ENCODE measurements at regions not wholly inside any gene's neighbourhood (a gene's known extent, or its start where the extent isn't known, plus 50 kb on each side); places are given as distances from the start of the nearest gene placed in this dataset.

DNA sequence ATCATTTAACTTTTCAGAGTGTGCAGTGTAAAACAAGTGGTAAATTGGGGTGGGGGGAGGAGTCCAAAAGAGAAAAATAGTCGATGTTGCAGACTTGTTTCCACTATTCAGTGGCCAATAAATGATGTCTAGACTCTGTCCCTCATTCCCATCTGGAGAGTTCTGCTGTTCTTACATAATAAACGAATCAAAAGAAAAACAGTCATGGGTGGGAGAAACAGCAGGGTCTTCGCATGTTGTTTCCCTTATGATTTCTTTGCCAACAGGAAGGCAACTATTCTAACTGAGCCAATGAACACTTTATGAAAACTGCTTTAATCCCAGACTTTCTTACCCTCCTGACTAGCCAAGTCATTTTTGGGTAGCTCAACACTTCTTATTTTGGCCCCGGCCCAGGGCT lies 615.5 kb downstream of the FGF9 start:
- no peak for TF ChIP-seq POLR2AphosphoS5 (IDR thresholded peaks at IDR 0.05; ENCODE audit: low read depth, low read length)
- TF ChIP-seq, protein P1, sequence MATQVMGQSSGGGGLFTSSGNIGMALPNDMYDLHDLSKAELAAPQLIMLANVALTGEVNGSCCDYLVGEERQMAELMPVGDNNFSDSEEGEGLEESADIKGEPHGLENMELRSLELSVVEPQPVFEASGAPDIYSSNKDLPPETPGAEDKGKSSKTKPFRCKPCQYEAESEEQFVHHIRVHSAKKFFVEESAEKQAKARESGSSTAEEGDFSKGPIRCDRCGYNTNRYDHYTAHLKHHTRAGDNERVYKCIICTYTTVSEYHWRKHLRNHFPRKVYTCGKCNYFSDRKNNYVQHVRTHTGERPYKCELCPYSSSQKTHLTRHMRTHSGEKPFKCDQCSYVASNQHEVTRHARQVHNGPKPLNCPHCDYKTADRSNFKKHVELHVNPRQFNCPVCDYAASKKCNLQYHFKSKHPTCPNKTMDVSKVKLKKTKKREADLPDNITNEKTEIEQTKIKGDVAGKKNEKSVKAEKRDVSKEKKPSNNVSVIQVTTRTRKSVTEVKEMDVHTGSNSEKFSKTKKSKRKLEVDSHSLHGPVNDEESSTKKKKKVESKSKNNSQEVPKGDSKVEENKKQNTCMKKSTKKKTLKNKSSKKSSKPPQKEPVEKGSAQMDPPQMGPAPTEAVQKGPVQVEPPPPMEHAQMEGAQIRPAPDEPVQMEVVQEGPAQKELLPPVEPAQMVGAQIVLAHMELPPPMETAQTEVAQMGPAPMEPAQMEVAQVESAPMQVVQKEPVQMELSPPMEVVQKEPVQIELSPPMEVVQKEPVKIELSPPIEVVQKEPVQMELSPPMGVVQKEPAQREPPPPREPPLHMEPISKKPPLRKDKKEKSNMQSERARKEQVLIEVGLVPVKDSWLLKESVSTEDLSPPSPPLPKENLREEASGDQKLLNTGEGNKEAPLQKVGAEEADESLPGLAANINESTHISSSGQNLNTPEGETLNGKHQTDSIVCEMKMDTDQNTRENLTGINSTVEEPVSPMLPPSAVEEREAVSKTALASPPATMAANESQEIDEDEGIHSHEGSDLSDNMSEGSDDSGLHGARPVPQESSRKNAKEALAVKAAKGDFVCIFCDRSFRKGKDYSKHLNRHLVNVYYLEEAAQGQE (IDR thresholded peaks at IDR 0.05; ENCODE audit: insufficient read depth in 1 of 2, low read depth in 2 of 2, low read length in 1 of 2) = no peak
- TF ChIP-seq, protein P2, sequence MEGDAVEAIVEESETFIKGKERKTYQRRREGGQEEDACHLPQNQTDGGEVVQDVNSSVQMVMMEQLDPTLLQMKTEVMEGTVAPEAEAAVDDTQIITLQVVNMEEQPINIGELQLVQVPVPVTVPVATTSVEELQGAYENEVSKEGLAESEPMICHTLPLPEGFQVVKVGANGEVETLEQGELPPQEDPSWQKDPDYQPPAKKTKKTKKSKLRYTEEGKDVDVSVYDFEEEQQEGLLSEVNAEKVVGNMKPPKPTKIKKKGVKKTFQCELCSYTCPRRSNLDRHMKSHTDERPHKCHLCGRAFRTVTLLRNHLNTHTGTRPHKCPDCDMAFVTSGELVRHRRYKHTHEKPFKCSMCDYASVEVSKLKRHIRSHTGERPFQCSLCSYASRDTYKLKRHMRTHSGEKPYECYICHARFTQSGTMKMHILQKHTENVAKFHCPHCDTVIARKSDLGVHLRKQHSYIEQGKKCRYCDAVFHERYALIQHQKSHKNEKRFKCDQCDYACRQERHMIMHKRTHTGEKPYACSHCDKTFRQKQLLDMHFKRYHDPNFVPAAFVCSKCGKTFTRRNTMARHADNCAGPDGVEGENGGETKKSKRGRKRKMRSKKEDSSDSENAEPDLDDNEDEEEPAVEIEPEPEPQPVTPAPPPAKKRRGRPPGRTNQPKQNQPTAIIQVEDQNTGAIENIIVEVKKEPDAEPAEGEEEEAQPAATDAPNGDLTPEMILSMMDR (IDR thresholded peaks at IDR 0.05) = no peak
- no peak for TF ChIP-seq TCF7L2 (IDR thresholded peaks at IDR 0.05; ENCODE audit: low read depth, low read length)
- no peak for TF ChIP-seq SIN3A (IDR thresholded peaks at IDR 0.05; ENCODE audit: borderline replicate concordance, insufficient read depth, low read depth, low read length)
